ENCODE measurements at regions not wholly inside any gene's neighbourhood (a gene's known extent, or its start where the extent isn't known, plus 50 kb on each side); places are given as distances from the start of the nearest gene placed in this dataset.

DNA sequence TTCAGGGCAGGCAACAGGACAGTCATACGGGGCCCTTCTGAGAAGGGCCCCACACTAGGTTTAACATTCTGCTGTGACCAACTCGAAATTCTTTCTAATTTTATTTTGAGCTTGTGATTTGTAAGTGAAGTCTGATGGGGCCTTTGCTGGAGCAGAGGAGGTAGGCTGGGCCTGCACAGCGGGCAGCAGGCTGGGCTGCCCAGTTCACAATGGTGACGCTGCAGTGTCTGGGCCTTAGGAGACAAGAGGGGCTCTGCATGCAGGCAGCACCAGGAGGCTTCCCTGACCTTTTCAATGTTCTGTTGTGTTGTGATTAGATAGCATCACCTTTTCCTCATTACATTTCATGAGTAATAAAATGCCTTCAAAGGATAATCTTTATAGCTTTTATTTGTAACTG, 175.1 kb downstream of the CXCL12 start:
- TF ChIP-seq, protein P1, sequence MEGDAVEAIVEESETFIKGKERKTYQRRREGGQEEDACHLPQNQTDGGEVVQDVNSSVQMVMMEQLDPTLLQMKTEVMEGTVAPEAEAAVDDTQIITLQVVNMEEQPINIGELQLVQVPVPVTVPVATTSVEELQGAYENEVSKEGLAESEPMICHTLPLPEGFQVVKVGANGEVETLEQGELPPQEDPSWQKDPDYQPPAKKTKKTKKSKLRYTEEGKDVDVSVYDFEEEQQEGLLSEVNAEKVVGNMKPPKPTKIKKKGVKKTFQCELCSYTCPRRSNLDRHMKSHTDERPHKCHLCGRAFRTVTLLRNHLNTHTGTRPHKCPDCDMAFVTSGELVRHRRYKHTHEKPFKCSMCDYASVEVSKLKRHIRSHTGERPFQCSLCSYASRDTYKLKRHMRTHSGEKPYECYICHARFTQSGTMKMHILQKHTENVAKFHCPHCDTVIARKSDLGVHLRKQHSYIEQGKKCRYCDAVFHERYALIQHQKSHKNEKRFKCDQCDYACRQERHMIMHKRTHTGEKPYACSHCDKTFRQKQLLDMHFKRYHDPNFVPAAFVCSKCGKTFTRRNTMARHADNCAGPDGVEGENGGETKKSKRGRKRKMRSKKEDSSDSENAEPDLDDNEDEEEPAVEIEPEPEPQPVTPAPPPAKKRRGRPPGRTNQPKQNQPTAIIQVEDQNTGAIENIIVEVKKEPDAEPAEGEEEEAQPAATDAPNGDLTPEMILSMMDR (IDR thresholded peaks at IDR 0.05 in 8 of 11, conservative IDR thresholded peaks at IDR 0.05 in 3 of 11), result no peak
- TF ChIP-seq POLR2A (IDR thresholded peaks at IDR 0.05), result no peak
